ENCODE measurements at regions not wholly inside any gene's neighbourhood (a gene's known extent, or its start where the extent isn't known, plus 50 kb on each side); places are given as distances from the start of the nearest gene placed in this dataset.
"Not testable (repeated sequence)": the region's sequence is repeated elsewhere in the genome, so short reads cannot be mapped to it uniquely, and the experiment has no call there.

DNA sequence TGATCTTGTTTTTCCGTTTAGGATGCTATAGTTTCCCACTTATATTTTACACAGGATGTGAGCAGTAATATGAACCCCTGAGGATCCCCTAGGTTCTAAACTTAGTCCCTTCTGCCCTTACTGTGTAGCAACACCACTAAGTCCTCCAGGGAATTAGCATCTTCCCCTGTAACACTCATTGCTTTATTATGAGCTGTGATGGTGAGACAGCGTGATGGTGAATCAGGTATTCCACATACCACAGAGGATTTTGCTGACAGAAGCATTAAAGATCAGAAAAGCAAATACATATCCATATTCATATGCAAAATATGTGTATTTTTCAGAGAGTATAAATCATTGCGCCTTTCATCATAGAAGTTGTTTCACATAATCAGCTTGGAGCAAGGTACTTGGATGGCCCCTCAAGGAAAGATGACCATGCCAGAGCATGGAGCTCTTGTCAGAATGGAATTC is 317.0 kb downstream of the ICE1 start:
- H3K4me1 ChIP-seq (ENCODE audit: control insufficient read depth, insufficient read depth, low read length): no peaks in the 10 kb centered on the region
- no peaks in the 10 kb centered on the region for H3K36me3 ChIP-seq (ENCODE audit: control insufficient read depth, insufficient read depth, low read length)
- no peak for DNase-seq
- no peak overlapping the region for H3K4me3 ChIP-seq (ENCODE audit: low read length)
- 86% methylated on average over 1 of the region's 3 CpGs for WGBS (ENCODE audit: insufficient coverage, low lambda C conversion rate)
- H3K9me3 ChIP-seq (ENCODE audit: control insufficient read depth, low read depth, low read length): peaks cover 6% of the 10 kb centered on the region
- H3K27ac ChIP-seq (ENCODE audit: low read length): no peak overlapping the region
- H3K27me3 ChIP-seq (ENCODE audit: control insufficient read depth, insufficient read depth, low read length): no peaks in the 10 kb centered on the region

DNA sequence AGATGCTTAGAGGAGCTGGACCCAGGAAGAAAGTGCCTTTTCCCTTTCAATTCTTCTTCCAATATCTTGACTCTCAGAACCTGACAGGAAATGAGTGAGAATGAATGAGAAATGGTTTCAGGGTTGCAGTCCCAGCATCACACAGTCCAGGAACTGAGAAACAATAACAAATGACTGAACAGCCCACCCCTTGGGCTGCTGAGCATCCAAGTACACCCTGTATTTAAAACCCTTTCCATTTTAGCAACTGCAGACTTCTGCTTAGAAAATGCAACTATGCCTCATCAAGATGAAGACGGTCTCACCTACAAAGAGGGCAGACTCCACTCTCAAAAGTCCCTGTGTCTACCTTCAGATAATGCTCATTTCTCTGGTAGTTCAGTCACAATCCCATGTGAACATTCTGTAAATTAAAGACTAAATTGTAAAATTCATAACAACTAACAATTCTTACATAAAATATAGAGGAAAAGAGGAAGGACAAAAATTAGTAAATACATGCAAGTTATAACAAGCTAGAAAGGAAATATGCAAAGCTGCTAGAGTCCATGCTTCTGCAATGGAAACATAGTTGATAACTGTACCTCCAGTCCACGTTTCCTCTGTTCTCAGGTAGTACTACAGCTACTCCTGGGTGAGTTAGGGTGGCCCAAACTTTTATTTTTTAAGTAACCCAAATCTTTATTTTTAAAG is 316.5 kb downstream of the ICE1 start:
- Histone ChIP-seq H3K27ac (ENCODE audit: low read length) (no peak overlapping the region), H3K27me3 (ENCODE audit: control insufficient read depth, insufficient read depth, low read length) (no peaks in the 10 kb centered on the region), H3K36me3 (ENCODE audit: control insufficient read depth, insufficient read depth, low read length) (no peaks in the 10 kb centered on the region), H3K4me1 (ENCODE audit: control insufficient read depth, insufficient read depth, low read length) (no peaks in the 10 kb centered on the region), H3K9me3 (ENCODE audit: control insufficient read depth, low read depth, low read length) (peaks cover 6% of the 10 kb centered on the region), H3K4me3 (ENCODE audit: low read length) (no peak overlapping the region)
- DNase-seq: no peak
- WGBS (ENCODE audit: insufficient coverage, low lambda C conversion rate): 83% methylated on average over 1 of the region's 2 CpGs

DNA sequence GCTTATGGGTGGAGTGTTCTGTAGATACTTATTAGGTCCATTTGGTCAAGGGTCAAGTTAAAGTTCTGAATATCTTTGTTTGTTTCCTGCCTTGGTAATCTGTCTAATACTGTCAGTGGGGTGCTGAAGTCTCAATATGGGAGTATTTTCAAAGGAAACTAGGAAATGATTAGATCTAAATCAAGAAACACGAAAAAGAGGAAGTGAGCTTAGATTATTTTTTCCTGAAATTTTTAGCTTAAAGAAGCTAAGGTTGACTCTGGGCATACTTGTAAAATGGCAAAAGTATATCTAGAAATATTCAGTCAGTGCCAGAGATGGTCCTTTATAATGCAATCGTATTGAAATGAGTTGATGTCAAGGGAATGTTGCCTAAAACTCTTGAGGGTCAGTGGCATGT is 313.5 kb downstream of the ICE1 start:
- Histone ChIP-seq H3K27ac (ENCODE audit: low read length) (no peak overlapping the region), H3K4me1 (ENCODE audit: control insufficient read depth, insufficient read depth, low read length) (no peaks in the 10 kb centered on the region), H3K4me3 (ENCODE audit: low read length) (no peak overlapping the region), H3K36me3 (ENCODE audit: control insufficient read depth, insufficient read depth, low read length) (no peaks in the 10 kb centered on the region), H3K27me3 (ENCODE audit: control insufficient read depth, insufficient read depth, low read length) (no peaks in the 10 kb centered on the region), H3K9me3 (ENCODE audit: control insufficient read depth, low read depth, low read length) (peaks cover 3% of the 10 kb centered on the region)
- WGBS (ENCODE audit: insufficient coverage, low lambda C conversion rate): 92% methylated on average over 1 of the region's 2 CpGs
- DNase-seq: no peak

DNA sequence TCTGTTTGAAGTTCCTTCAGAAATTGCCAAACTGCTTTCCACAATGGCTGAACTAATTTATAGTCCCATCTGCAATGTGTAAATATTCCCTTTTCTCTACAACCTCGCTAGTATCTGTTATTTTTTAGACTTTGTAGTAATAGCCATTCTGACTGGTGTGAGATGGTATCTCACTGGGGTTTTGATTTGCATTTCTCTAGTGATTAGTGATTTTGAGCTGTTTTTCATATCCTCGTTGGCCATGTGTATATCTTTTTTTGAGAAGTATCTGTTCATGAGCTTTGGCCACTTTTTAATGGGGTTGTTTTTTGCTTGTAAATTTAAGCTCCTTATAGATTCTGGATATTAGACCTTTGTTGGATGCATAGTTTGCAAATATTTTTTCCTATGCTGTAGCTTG is 310.6 kb downstream of the ICE1 start:
- H3K4me3 ChIP-seq (ENCODE audit: low read length); H3K4me1 ChIP-seq (ENCODE audit: control insufficient read depth, insufficient read depth, low read length); H3K27me3 ChIP-seq (ENCODE audit: control insufficient read depth, insufficient read depth, low read length); H3K27ac ChIP-seq (ENCODE audit: low read length); H3K36me3 ChIP-seq (ENCODE audit: control insufficient read depth, insufficient read depth, low read length); H3K9me3 ChIP-seq (ENCODE audit: control insufficient read depth, low read depth, low read length); DNase-seq: not testable (repeated sequence)
- WGBS (ENCODE audit: insufficient coverage, low lambda C conversion rate): no CpG with 5 or more reads among the region's 2 CpGs

DNA sequence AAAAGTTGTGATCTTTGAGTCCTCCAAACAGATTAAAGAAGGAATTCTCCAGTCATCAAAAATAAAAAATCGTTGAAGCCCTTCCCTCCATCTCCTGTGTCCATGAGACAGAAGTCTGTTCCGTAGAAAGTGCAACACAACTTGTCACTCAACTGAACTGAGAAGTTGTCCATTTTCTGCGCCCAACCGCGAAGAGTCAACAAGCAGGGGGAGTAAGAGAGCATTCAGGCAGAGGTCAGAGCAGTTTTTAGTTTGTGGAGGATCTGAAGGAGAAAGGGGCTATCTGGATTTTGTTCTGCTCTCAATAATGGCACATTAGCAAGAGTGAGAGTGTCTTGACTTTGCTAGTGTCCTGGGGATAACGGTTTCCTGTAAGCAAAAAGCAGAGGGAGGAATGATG is 303.9 kb downstream of the ICE1 start:
- no CpG with 5 or more reads among the region's 6 CpGs for WGBS (ENCODE audit: insufficient coverage, low lambda C conversion rate)

DNA sequence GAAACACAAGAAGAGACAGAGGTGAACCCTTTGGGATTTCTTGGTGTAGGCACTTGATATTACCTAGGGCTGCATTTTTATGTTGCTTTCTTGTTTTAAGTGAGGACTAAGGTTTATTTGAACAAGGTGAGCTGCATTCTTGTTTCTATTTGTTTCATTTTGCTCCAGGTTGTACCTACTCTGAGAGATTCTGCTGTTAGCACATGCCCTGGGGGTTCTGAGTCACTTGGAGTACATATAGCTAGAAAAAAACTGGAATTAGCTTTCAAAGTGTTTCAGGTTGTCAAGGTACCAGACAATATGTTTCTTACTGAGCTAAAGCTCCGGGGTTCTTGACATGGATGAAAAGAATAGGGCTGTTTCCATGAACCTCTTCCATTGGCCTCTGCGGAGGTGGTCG is 299.4 kb downstream of the ICE1 start:
- Histone ChIP-seq H3K4me1 (ENCODE audit: control insufficient read depth, insufficient read depth, low read length) (no peaks in the 10 kb centered on the region), H3K36me3 (ENCODE audit: control insufficient read depth, insufficient read depth, low read length) (no peaks in the 10 kb centered on the region), H3K27me3 (ENCODE audit: control insufficient read depth, insufficient read depth, low read length) (no peaks in the 10 kb centered on the region), H3K9me3 (ENCODE audit: control insufficient read depth, low read depth, low read length) (no peaks in the 10 kb centered on the region), H3K27ac (ENCODE audit: low read length) (no peak overlapping the region), H3K4me3 (ENCODE audit: low read length) (no peak overlapping the region)
- WGBS (ENCODE audit: insufficient coverage, low lambda C conversion rate): no CpG with 5 or more reads among the region's 3 CpGs
- no peak for DNase-seq

More for the DNA sequence above, 303.9 kb downstream of the ICE1 start:
- Histone ChIP-seq H3K27ac (ENCODE audit: low read length) (no peak overlapping the region), H3K9me3 (ENCODE audit: control insufficient read depth, low read depth, low read length) (no peaks in the 10 kb centered on the region), H3K36me3 (ENCODE audit: control insufficient read depth, insufficient read depth, low read length) (no peaks in the 10 kb centered on the region), H3K4me3 (ENCODE audit: low read length) (no peak overlapping the region), H3K27me3 (ENCODE audit: control insufficient read depth, insufficient read depth, low read length) (no peaks in the 10 kb centered on the region), H3K4me1 (ENCODE audit: control insufficient read depth, insufficient read depth, low read length) (no peaks in the 10 kb centered on the region)
- no peak for DNase-seq

DNA sequence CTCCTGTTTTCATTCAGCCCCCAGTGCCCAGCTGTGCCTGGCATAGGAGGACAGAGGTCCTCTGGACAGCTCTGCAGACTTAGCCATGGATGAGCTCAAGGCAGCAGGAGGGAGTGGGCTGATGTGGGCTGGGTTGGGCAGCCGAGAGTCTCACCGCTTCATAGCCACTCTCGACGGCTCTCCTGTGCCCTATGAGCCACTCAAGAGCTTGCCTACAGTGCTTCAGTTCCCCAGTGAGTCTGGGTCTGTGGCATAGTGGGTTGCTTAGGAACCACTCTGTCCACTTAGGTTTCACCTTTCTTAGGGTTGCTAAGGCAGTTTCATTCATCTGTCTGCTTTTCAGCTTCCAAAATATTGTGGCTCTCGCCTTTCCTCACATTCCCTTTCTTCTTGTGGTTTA is 296.8 kb downstream of the ICE1 start:
- no CpG with 5 or more reads among the region's 5 CpGs for WGBS (ENCODE audit: insufficient coverage, low lambda C conversion rate)

DNA sequence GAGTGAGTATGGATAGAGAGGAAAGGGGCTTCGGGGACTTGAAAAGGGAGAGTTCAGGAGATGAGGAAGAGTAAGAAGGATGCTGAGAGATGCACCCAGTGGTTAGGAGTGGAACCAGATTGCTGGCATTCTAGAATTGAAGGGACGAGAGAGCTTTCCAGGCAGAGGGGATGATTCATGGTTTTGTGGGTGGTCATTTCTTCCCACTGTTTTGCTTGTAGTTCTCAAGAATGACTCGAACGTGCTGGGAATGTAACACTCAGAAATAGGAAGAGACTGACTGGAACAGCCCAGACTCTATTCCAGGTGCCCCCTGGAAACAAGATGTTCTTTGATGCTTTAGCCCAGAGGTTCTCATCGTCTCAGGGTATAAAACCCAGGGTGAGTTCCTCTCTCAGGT is 294.2 kb downstream of the ICE1 start:
- H3K27ac ChIP-seq (ENCODE audit: low read length): no peak overlapping the region
- whole genome bisulfite sequencing (ENCODE audit: insufficient coverage, low lambda C conversion rate): 83% methylated on average over 2 of the region's 5 CpGs
- H3K4me1 ChIP-seq (ENCODE audit: control insufficient read depth, insufficient read depth, low read length): no peaks in the 10 kb centered on the region
- H3K27me3 ChIP-seq (ENCODE audit: control insufficient read depth, insufficient read depth, low read length): no peaks in the 10 kb centered on the region
- no peaks in the 10 kb centered on the region for H3K9me3 ChIP-seq (ENCODE audit: control insufficient read depth, low read depth, low read length)
- no peak for DNase-seq
- H3K4me3 ChIP-seq (ENCODE audit: low read length): no peak overlapping the region
- no peaks in the 10 kb centered on the region for H3K36me3 ChIP-seq (ENCODE audit: control insufficient read depth, insufficient read depth, low read length)

More for the DNA sequence above, 296.8 kb downstream of the ICE1 start:
- no peak overlapping the region for H3K4me3 ChIP-seq (ENCODE audit: low read length)
- H3K27me3 ChIP-seq (ENCODE audit: control insufficient read depth, insufficient read depth, low read length): no peaks in the 10 kb centered on the region
- DNase-seq: no peak
- H3K27ac ChIP-seq (ENCODE audit: low read length): no peak overlapping the region
- H3K36me3 ChIP-seq (ENCODE audit: control insufficient read depth, insufficient read depth, low read length): no peaks in the 10 kb centered on the region
- no peaks in the 10 kb centered on the region for H3K9me3 ChIP-seq (ENCODE audit: control insufficient read depth, low read depth, low read length)
- no peaks in the 10 kb centered on the region for H3K4me1 ChIP-seq (ENCODE audit: control insufficient read depth, insufficient read depth, low read length)

DNA sequence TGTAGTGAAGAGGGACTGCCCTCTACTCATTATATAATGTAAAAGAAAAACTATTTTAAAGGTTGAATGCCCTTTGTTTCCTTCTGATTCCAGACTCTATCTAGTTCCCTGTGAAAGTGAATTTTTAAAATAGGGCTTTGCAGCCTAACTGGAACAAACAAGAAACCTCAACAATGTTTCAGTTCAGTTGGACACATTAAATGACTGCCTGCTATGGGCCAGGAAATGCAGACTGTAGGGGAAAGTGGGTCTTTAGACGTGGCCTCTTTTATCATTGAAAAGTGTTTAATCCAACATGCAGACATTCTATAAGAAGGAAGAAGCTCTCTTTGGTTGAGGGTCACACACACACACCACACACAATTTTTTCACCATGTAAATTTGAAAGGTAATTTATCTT is 289.1 kb downstream of the ICE1 start:
- WGBS (ENCODE audit: insufficient coverage, low lambda C conversion rate): no CpG with 5 or more reads among the region's 1 CpG
- Histone ChIP-seq H3K4me3 (ENCODE audit: low read length) (no peak overlapping the region), H3K4me1 (ENCODE audit: control insufficient read depth, insufficient read depth, low read length) (no peaks in the 10 kb centered on the region), H3K27me3 (ENCODE audit: control insufficient read depth, insufficient read depth, low read length) (no peaks in the 10 kb centered on the region), H3K36me3 (ENCODE audit: control insufficient read depth, insufficient read depth, low read length) (no peaks in the 10 kb centered on the region), H3K27ac (ENCODE audit: low read length) (no peak overlapping the region), H3K9me3 (ENCODE audit: control insufficient read depth, low read depth, low read length) (no peaks in the 10 kb centered on the region)
- DNase-seq: no peak

DNA sequence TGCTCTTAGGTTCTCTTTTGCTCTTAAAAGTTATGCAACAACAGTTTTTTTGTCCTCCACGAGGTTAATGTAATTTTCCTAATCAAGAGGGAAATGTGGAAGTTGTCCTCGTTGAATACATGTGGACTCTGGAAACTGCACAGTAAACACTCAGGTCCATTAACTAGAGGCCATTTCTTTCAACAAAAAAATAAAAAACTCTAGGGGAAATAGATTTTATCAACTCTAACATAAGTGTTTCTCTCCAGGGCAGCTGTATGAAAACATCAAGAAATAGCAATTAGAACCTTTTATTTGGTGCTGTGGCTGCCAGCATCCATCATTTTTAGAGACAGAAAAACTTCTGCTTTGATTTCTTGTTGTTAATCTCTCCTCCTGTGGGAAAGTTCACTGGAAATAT is 288.6 kb downstream of the ICE1 start:
- Histone ChIP-seq H3K4me3 (ENCODE audit: low read length) (no peak overlapping the region), H3K27ac (ENCODE audit: low read length) (no peak overlapping the region), H3K9me3 (ENCODE audit: control insufficient read depth, low read depth, low read length) (no peaks in the 10 kb centered on the region), H3K4me1 (ENCODE audit: control insufficient read depth, insufficient read depth, low read length) (no peaks in the 10 kb centered on the region), H3K27me3 (ENCODE audit: control insufficient read depth, insufficient read depth, low read length) (no peaks in the 10 kb centered on the region), H3K36me3 (ENCODE audit: control insufficient read depth, insufficient read depth, low read length) (no peaks in the 10 kb centered on the region)
- DNase-seq: no peak
- whole genome bisulfite sequencing (ENCODE audit: insufficient coverage, low lambda C conversion rate): 57% methylated on average over 1 of the region's 2 CpGs

DNA sequence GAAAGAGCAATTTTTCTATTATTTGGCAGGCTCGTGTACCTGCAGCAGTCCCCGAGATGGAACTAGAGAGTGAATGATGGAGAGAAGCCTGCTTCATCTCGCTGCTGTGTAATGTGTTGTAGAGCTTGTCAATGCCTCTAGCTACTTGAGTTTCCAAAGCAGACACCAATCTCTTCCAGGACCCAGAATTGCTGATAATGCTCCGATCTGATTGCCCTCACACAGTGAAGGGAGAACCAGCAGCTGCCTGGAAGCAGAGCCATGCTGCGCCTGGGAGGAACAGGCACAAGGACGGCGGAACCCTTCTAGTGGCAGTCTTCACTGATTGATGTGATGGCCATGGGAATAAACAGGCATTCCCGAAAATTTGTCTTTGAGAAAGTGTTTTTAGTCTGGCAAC is 288.0 kb downstream of the ICE1 start:
- no peak for DNase-seq
- Histone ChIP-seq H3K27me3 (ENCODE audit: control insufficient read depth, insufficient read depth, low read length) (no peaks in the 10 kb centered on the region), H3K36me3 (ENCODE audit: control insufficient read depth, insufficient read depth, low read length) (no peaks in the 10 kb centered on the region), H3K4me3 (ENCODE audit: low read length) (no peak overlapping the region), H3K4me1 (ENCODE audit: control insufficient read depth, insufficient read depth, low read length) (no peaks in the 10 kb centered on the region), H3K9me3 (ENCODE audit: control insufficient read depth, low read depth, low read length) (no peaks in the 10 kb centered on the region), H3K27ac (ENCODE audit: low read length) (no peak overlapping the region)
- no CpG with 5 or more reads among the region's 8 CpGs for WGBS (ENCODE audit: insufficient coverage, low lambda C conversion rate)

Measured in large intestine (tissue), 3 donors.